Fibroblast of skin of right biceps (primary cell): ENCODE measurements at regions not wholly inside any gene's neighbourhood (a gene's known extent, or its start where the extent isn't known, plus 50 kb on each side); places are given as distances from the start of the nearest gene placed in this dataset.

ENCODE experiments used
- DNase-seq: peaks from one replicate; pipeline ENCODE4 v3.0.0-alpha.2; 2013

GRCh38 chr14:71588028-71588427, 344.2 kb upstream of the RGS6 start:
- peak; percentile 87 for DNase-seq

GRCh38 chr14:71588576-71589215, 343.5 kb upstream of the RGS6 start:
- no peak for DNase-seq

GRCh38 chr14:71589609-71590008, 342.6 kb upstream of the RGS6 start:
- DNase-seq = no peak

GRCh38 chr14:71590131-71590530, 342.1 kb upstream of the RGS6 start:
- no peak for DNase-seq

- DNase-seq = no peak
Observed at GRCh38 chr14:71591231-71591630, 341.0 kb upstream of the RGS6 start.

GRCh38 chr14:71591929-71592328, 340.3 kb upstream of the RGS6 start:
- DNase-seq = peak; percentile 85

GRCh38 chr14:71592361-71592760, 339.9 kb upstream of the RGS6 start:
- DNase-seq = no peak

GRCh38 chr14:71593966-71594365, 338.3 kb upstream of the RGS6 start:
- no peak for DNase-seq

- no peak for DNase-seq
Observed at GRCh38 chr14:71594821-71595220, 337.4 kb upstream of the RGS6 start.

GRCh38 chr14:71595441-71595840, 336.8 kb upstream of the RGS6 start:
- no peak for DNase-seq

GRCh38 chr14:71597287-71597920, 334.8 kb upstream of the RGS6 start:
- DNase-seq = no peak

GRCh38 chr14:71597955-71598660, 334.1 kb upstream of the RGS6 start:
- DNase-seq = no peak

GRCh38 chr14:71600309-71600708, 331.9 kb upstream of the RGS6 start:
- DNase-seq = no peak

- DNase-seq = no peak
Observed at GRCh38 chr14:71602524-71602923, 329.7 kb upstream of the RGS6 start.

GRCh38 chr14:71604231-71604630, 328.0 kb upstream of the RGS6 start:
- DNase-seq = no peak

GRCh38 chr14:71606064-71606463, 326.2 kb upstream of the RGS6 start:
- no peak for DNase-seq

- DNase-seq = no peak
Observed at GRCh38 chr14:71606575-71606974, 325.7 kb upstream of the RGS6 start.

- no peak for DNase-seq
Observed at GRCh38 chr14:71607056-71607455, 325.2 kb upstream of the RGS6 start.

- no peak for DNase-seq
Observed at GRCh38 chr14:71610149-71610548, 322.1 kb upstream of the RGS6 start.

- DNase-seq = no peak
Observed at GRCh38 chr14:71610797-71611196, 321.4 kb upstream of the RGS6 start.

GRCh38 chr14:71613168-71613567, 319.1 kb upstream of the RGS6 start:
- no peak for DNase-seq

- no peak for DNase-seq
Observed at GRCh38 chr14:71616013-71616412, 316.2 kb upstream of the RGS6 start.

- DNase-seq = no peak
Observed at GRCh38 chr14:71618047-71618446, 314.2 kb upstream of the RGS6 start.

GRCh38 chr14:71618716-71619115, 313.5 kb upstream of the RGS6 start:
- DNase-seq = no peak
